Mesendoderm (in vitro differentiated cells): ENCODE measurements at regions not wholly inside any gene's neighbourhood (a gene's known extent, or its start where the extent isn't known, plus 50 kb on each side); places are given as distances from the start of the nearest gene placed in this dataset.
"Not testable (repeated sequence)": the region's sequence is repeated elsewhere in the genome, so short reads cannot be mapped to it uniquely, and the experiment has no call there.

Source experiments
- DNase-seq: peaks from one replicate; pipeline ENCODE4 v3.0.0; 2013
- H2AK5ac ChIP-seq: 2 replicates; pipeline ENCODE4 v1.6.1; 2013; ENCODE audit warnings: low read length, inconsistent platforms
- H2BK120ac ChIP-seq: 2 replicates; pipeline ENCODE4 v1.6.1; 2013; ENCODE audit warnings: low read depth, mild to moderate bottlenecking, low read length, moderate library complexity, mixed read lengths
- H2BK15ac ChIP-seq: replicated peaks from 2 replicates; pipeline ENCODE4 v1.6.1; 2013; ENCODE audit warnings: low read depth, mild to moderate bottlenecking, moderate library complexity
- H2BK5ac ChIP-seq: 2 replicates; pipeline ENCODE4 v1.6.1; 2013; ENCODE audit warnings: low read length, inconsistent platforms
- H3K18ac ChIP-seq: 2 replicates; pipeline ENCODE4 v1.6.1; 2013; ENCODE audit warnings: mild to moderate bottlenecking, low read length, mixed read lengths
- H3K23ac ChIP-seq: one replicate; pipeline ENCODE4 v1.6.1; 2013; ENCODE audit warnings: low read length
- H3K27ac ChIP-seq: 2 replicates; pipeline ENCODE4 v1.5.1; 2013; ENCODE audit warnings: low read depth, mild to moderate bottlenecking, inconsistent platforms, low read length, moderate library complexity
- H3K27me3 ChIP-seq: 2 replicates; pipeline ENCODE4 v1.6.1; 2013; ENCODE audit warnings: low read length, control low read depth, mild to moderate bottlenecking, inconsistent platforms; ENCODE audit not compliant: insufficient read depth, poor library complexity
- H3K36me3 ChIP-seq: 2 replicates; pipeline ENCODE4 v1.6.1; 2013; ENCODE audit warnings: low read length, inconsistent platforms; ENCODE audit not compliant: control insufficient read depth, insufficient read depth
- H3K4ac ChIP-seq: one replicate; pipeline ENCODE4 v1.6.1; 2013; ENCODE audit warnings: low read depth, mild to moderate bottlenecking, low read length, moderate library complexity
- H3K4me1 ChIP-seq: 2 replicates; pipeline ENCODE4 v1.6.1; 2013; ENCODE audit warnings: low read depth, low read length, inconsistent platforms; ENCODE audit not compliant: control insufficient read depth
- H3K4me2 ChIP-seq: 2 replicates; pipeline ENCODE4 v1.6.1; 2013; ENCODE audit warnings: low read length
- H3K4me3 ChIP-seq: 2 replicates; pipeline ENCODE4 v1.5.1; 2013; ENCODE audit warnings: mild to moderate bottlenecking, low read length
- H3K56ac ChIP-seq: one replicate; pipeline ENCODE4 v1.6.1; 2013; ENCODE audit warnings: low read length
- H3K79me1 ChIP-seq: 2 replicates; pipeline ENCODE4 v1.6.1; 2013; ENCODE audit warnings: low read length, inconsistent platforms
- H3K79me2 ChIP-seq: 2 replicates; pipeline ENCODE4 v1.6.1; 2013; ENCODE audit warnings: mild to moderate bottlenecking, low read length; ENCODE audit not compliant: control insufficient read depth, insufficient read depth
- H3K9ac ChIP-seq: 2 replicates; pipeline ENCODE4 v1.6.1; 2013; ENCODE audit warnings: low read length, inconsistent platforms
- H4K5ac ChIP-seq: one replicate; pipeline ENCODE4 v1.6.1; 2013; ENCODE audit warnings: low read length
- H4K8ac ChIP-seq: one replicate; pipeline ENCODE4 v1.6.1; 2013; ENCODE audit warnings: low read depth, mild to moderate bottlenecking, control low read depth, low read length, moderate library complexity
- WGBS: extraction: QIAGEN DNeasy Blood & Tissue Kit; methylation state at CpG from one replicate; pipeline ENCODE4 v1.1.7; 2013; ENCODE audit warnings: low lambda C conversion rate, missing lambda C conversion rate; ENCODE audit not compliant: insufficient coverage; ENCODE audit errors: extremely low coverage; 5-methylcytosine and 5-hydroxymethylcytosine counted together

GRCh38 chr1:54471588-54471987 is 65.4 kb upstream of the SSBP3 start:
- Histone ChIP-seq H4K8ac (no peak overlapping the region), H3K4ac (no peak overlapping the region), H3K4me3 (no peak overlapping the region), H3K79me1 (no peaks in the 10 kb centered on the region), H3K27me3 (no peaks in the 10 kb centered on the region), H3K27ac (no peak overlapping the region), H3K23ac (no peak overlapping the region), H4K5ac (no peak overlapping the region), H3K4me2 (no peak overlapping the region), H2BK120ac (no peak overlapping the region), H2BK15ac (no peak overlapping the region), H3K56ac (no peak overlapping the region), H3K9ac (no peak overlapping the region), H3K4me1 (peaks cover 15% of the 10 kb centered on the region), H2AK5ac (no peak overlapping the region), H2BK5ac (no peak overlapping the region), H3K79me2 (no peaks in the 10 kb centered on the region), H3K36me3 (no peaks in the 10 kb centered on the region), H3K18ac (no peak overlapping the region)
- no CpG with 5 or more reads among the region's 7 CpGs for WGBS
- DNase-seq = peak; percentile 82

GRCh38 chr1:54469444-54469843 is 63.2 kb upstream of the SSBP3 start:
- not testable (repeated sequence) for H3K4ac ChIP-seq, H2BK120ac ChIP-seq, H2BK5ac ChIP-seq, H3K4me2 ChIP-seq, H4K5ac ChIP-seq, H3K18ac ChIP-seq, H4K8ac ChIP-seq, H3K79me1 ChIP-seq, H2BK15ac ChIP-seq, H2AK5ac ChIP-seq, H3K9ac ChIP-seq, H3K36me3 ChIP-seq, H3K79me2 ChIP-seq, H3K4me3 ChIP-seq, H3K56ac ChIP-seq, H3K23ac ChIP-seq, DNase-seq, H3K27me3 ChIP-seq, H3K27ac ChIP-seq
- peaks cover 12% of the 10 kb centered on the region for H3K4me1 ChIP-seq
- WGBS = no CpG with 5 or more reads among the region's 2 CpGs

GRCh38 chr1:54468288-54469084 is 62.3 kb upstream of the SSBP3 start:
- H2BK15ac ChIP-seq, H2AK5ac ChIP-seq, H3K4me2 ChIP-seq, H3K79me2 ChIP-seq, H3K4me3 ChIP-seq, H2BK120ac ChIP-seq, H2BK5ac ChIP-seq, H3K4ac ChIP-seq, H3K9ac ChIP-seq, H3K23ac ChIP-seq, H3K27me3 ChIP-seq, H4K8ac ChIP-seq, H3K56ac ChIP-seq, H4K5ac ChIP-seq, H3K27ac ChIP-seq, H3K79me1 ChIP-seq, H3K36me3 ChIP-seq, H3K18ac ChIP-seq: not testable (repeated sequence)
- peaks cover 20% of the 10 kb centered on the region for H3K4me1 ChIP-seq
- WGBS = no CpG with 5 or more reads among the region's 5 CpGs
- peak; percentile 81 for DNase-seq

GRCh38 chr1:54465351-54465811 is 59.2 kb upstream of the SSBP3 start:
- no peak overlapping the region for H3K27ac ChIP-seq

GRCh38 chr1:54464477-54465146 is 58.4 kb upstream of the SSBP3 start:
- Histone ChIP-seq H3K56ac (peak overlapping the region; percentile 57), H3K18ac (peak overlapping the region; percentile 75), H3K9ac (peak overlapping the region; percentile 15), H3K79me1 (no peaks in the 10 kb centered on the region), H3K27me3 (no peaks in the 10 kb centered on the region), H2BK5ac (peak overlapping the region; percentile 38), H2BK120ac (peak overlapping the region; percentile 30), H3K79me2 (no peaks in the 10 kb centered on the region), H2AK5ac (peak overlapping the region; percentile 10), H3K23ac (no peak overlapping the region), H4K5ac (no peak overlapping the region), H2BK15ac (no peak overlapping the region), H3K27ac (peak overlapping the region; percentile 55), H4K8ac (no peak overlapping the region), H3K36me3 (no peaks in the 10 kb centered on the region), H3K4ac (peak overlapping the region; percentile 95), H3K4me3 (no peak overlapping the region), H3K4me1 (peaks cover 28% of the 10 kb centered on the region), H3K4me2 (no peak overlapping the region)
- peak; percentile 84 for DNase-seq
- no CpG with 5 or more reads among the region's 9 CpGs for WGBS

More at GRCh38 chr1:54465351-54465811, 59.2 kb upstream of the SSBP3 start:
- Histone ChIP-seq H2BK5ac (peak overlapping the region; percentile 3), H3K23ac (no peak overlapping the region), H2BK15ac (no peak overlapping the region), H3K79me2 (no peaks in the 10 kb centered on the region), H3K18ac (peak overlapping the region; percentile 51), H3K9ac (no peak overlapping the region), H3K79me1 (no peaks in the 10 kb centered on the region), H3K4me1 (peaks cover 24% of the 10 kb centered on the region), H3K36me3 (no peaks in the 10 kb centered on the region), H3K4me3 (no peak overlapping the region), H3K4ac (peak overlapping the region; percentile 10), H3K27me3 (no peaks in the 10 kb centered on the region), H2BK120ac (no peak overlapping the region), H4K8ac (no peak overlapping the region), H3K56ac (peak overlapping the region; percentile 8), H3K4me2 (no peak overlapping the region), H4K5ac (no peak overlapping the region), H2AK5ac (no peak overlapping the region)
- no CpG with 5 or more reads among the region's 5 CpGs for WGBS
- no peak for DNase-seq
